COLO668 (cell line): ENCODE measurements at regions not wholly inside any gene's neighbourhood (a gene's known extent, or its start where the extent isn't known, plus 50 kb on each side); places are given as distances from the start of the nearest gene placed in this dataset.
"Not testable (repeated sequence)": the region's sequence is repeated elsewhere in the genome, so short reads cannot be mapped to it uniquely, and the experiment has no call there.

Experiments
- DNase-seq: peaks from one replicate; lab custom pipeline; 2025; ENCODE audit not compliant: unreplicated experiment; lab: John Stamatoyannopoulos, UW

DNA sequence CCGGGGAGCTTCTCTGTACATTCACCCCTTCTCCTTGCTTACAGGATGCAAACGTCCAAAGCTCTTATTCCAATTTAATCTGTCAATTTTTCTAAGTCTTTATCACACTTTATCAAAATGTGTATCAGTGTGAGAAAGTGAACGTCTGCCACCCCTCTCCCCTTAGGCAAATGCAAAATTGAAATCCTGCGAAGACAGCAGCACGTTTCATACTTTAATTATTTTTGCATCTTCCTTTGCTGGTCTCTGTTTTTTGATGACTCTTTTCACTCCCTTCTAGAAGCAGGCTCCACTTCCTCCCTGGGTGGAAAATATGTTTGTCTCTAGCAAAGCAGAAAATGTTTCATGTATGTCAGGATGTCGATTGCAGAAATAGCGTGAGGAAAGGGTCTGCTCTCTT, 576.5 kb upstream of the BRINP1 start:
- DNase-seq, result no peak

DNA sequence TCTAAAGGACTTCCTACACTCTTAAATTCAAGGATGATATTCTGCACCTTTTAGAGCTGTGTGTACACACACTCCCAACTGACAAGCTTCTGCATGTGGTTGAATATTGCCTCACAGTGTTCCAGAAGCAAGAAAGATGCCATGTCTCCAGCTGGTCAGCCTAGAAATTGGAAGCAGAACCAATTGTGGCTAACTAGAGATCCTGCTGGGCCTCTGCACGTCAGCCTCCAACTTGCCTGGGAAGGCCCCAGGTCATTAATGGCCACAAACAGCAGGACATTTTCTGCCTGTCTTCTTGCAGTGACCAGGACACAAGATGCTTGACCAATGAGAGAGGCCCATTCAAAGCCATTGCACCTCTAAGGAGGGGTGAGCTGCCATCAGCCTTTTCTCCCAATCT, 571.9 kb upstream of the BRINP1 start:
- DNase-seq, result no peak

DNA sequence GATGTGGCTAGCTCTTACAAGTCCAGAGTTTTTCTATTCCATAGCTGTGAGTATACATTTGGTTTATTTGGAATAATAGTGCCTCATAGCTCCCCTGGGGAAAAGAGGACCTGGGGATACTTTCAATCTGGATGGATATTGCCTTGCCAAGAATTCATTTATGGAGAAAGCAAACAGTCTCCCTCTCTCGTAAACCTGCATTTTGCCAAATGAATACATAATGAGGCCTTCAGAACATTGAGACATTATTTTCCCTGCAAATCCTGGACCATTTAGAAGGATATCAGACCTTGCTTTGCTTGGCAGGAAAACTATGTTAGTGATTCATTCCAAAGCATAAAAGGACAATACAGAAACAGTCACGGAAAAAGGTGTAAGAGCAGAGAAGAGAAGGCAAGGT, 569.6 kb upstream of the BRINP1 start:
- no peak for DNase-seq

DNA sequence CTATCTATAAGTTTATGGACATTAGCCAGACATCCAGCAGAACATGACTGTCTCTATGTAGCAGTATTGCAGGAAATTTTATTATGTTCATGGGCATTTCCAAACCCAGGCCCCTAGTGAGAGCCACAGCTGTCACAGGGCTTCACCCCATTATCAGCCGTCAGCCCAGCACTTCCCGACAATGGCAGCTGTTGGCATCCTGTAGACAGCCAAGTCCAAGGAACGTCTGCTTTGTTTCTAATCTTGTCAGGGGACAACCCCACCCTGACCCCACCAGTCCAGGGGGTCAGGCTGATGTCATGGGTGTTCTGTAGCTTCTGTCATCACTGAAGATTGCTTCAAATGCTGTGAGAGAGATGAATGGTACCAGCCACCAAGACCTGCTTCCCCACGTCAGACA, 565.3 kb upstream of the BRINP1 start:
- no peak for DNase-seq

DNA sequence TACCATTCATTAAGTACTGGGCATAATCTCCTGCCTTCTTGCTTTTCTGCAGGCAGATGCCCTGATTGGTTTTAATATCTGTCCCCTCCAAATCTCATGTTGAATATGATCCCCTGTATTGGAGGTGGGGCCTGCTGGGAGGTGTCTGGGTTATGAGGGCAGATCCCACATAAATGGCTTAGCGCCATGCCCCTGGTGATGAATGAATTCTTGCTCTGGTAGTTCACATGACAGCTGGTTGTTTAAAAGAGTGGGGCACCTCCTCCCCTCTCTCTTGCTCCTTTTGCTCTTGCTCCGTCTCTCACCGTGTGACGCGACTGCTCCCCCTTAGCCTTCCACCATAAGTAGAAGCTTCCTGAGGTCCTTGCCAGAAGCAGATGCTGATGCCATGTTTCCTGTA, 564.0 kb upstream of the BRINP1 start:
- DNase-seq, result no peak

DNA sequence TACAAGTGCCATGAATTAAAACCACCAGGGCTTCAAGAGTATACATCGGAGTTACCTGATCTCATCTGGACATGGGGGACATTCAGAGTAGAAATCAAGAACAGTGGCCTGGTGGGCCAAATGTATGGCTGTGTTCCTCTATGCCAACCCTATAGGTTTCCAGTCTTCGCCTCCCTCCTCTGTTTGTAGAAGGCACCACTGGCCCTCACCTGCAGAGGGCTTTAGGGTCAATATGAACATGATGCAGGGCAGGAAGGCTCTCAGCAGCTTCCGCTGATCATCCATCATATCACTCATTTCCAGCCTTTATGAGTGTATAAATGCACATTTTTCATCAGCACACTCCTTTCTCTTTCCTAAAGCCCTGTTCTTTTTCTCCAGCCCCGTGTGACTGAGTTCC, 555.5 kb upstream of the BRINP1 start:
- DNase-seq, result peak; percentile 5

DNA sequence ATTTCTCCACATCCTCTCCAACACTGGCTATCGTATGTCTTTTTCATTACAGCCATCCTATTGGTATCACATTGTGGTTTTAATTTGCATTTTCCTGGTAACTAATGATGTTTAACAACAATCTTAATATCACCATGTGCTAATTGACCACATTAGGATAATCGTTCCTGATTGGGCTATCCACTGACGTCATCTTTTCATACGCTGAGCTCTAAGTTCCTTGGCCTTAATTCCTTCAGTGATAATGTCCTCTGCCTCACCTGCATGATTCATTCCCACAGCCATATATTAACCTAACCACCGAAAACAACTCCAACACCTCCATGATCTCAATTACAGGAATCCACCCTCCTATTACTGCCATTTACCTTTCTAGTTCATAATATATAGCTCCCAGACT, 547.9 kb upstream of the BRINP1 start:
- DNase-seq, result no peak

DNA sequence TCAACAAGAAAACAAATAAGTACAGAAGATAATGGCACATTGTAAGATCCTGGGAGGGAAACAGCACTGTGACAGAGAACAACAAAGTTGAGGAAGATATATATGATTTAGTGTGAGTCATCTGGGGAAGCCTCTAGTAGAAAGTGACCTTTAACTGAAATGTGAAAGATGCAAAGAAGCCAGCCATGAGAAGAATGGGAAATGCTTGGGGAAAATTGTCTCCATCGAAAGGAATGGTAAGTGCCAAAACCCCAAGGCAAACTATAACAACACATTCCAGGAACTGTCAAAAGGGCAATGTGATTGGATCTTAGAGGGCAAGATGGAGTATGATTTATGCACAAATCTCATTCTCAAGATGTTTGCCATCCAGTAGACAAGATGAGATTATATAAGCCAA, 537.8 kb upstream of the BRINP1 start:
- no peak for DNase-seq

DNA sequence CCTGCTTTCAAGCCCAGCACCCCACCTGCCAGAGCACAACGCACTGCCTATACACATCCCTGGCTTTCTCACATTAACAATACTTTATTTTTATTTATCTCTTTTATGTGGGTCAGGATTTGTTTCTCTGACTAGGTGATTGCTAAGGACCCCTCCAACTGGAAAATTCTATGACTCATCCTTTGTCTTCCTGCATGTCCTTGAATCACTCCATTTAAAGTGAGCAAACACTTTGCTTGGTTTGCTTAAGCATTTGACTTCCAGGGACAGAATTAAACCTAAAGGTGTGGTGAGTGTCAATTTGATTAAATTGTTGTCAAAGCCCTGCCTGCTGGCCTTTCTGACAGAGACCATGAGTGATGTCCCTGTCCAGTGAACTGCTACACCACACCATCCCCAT, 536.5 kb upstream of the BRINP1 start:
- peak; percentile 77 for DNase-seq

DNA sequence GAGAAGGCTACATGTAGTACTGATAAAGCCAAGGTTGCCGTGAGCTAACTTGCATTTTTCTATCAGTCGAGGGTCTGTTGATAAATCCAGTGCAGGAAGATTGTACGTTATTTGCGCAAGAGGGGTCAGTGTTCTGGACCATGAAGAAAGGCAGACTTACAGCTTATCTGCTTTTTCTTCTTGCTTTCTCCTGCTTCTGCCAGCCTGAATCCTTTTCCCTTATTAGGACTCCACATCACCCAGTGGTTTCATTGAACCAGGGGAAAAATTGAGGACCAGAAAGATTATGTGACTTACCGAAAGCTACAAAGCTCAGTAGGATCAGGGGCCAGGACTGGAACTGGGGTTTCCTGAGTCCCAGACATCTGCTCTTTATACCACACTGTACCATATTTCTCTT, 534.6 kb upstream of the BRINP1 start:
- DNase-seq, result no peak

DNA sequence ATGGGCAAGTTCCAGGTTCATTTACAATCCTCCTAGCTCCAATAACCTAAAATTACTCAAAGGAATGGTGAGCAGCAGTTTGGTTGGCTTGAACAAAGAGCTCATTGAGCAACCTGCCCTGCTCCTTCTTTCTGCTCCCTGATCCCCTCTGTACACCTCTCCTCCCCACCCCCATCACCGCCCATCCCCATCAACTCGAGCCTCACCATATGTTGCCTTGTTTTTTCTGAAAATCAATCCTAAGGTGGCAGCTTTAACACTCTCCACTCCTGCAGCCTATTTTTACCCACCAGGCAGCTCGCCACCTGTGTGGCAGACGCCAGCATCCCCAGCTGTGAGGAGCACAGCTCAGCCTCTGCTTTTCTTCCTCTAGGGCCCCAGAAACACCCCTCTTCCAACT, 533.4 kb upstream of the BRINP1 start:
- no peak for DNase-seq

DNA sequence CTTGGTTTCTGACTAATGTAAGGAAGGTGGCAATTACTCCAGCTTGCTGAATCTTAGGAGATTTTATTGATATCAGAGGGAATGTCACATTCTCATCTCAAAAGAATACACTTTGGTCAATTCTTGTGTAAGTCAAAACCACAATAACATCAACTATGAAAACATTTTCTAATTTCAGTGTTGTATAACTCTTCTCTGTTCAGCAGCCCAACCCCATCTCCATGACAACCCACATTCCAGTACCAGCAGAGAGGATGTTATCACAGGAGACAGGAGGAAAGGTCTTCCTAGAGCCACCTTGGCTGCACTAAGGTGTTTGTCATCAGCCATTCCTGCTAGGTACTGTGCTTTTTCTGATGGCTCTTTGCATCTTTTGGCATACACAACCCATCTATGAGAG, 529.1 kb upstream of the BRINP1 start:
- DNase-seq, result no peak

DNA sequence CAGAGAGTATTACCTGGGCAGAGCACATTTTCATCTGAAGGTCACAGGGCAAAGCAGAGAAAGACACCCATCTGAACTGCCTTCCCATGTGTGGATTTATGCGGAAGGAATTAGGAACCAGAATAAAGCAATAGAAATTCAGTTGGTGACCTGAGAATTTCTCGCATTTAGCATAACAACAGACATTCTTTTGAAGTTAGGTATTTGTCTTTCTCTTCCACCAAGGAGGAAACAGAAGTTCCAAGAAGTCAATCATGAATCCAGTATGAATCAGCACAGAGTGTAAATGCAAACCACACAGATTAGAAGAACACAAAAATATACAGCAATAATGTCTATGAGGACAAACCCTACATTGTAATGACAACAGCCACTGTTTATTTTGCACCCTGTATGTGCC, 515.2 kb upstream of the BRINP1 start:
- DNase-seq, result no peak

DNA sequence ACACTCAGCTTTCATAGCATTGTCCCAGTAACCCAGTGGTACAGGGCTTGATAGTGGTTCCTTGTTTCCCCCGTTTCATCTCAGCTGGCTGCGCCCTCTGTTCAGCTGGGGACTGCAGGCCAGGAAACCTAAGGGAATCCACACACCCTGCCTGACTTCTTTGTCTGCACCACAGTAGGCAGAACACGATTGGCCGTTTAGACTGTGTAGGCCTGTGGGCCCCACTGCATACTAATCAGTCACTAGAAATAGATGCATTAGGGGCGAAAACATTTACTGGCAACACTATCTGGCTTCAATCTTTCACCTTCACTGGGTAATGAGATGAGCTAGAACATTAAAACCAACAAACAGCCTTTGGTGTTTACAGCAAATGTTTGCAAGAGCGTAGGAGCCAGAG, 512.7 kb upstream of the BRINP1 start:
- DNase-seq, result no peak

DNA sequence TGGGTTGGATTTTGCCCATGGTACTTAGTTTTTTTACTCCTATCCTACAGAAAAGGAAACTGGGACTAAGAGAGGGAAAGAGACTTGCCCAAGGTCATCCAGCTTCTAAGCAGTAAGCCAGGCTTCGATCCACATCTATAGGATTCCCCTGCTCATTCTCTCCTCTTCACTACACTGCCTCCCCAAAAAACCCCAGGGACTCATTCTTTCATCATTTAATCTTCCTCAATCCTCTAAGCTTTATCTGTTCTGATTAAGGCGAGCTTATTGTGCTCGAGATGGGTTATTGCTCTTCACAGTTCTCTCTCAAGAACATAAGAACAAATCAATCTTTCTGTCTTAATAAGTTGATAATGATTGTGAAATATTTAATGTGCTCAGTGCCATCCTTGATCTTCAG, 511.1 kb upstream of the BRINP1 start:
- DNase-seq, result no peak

DNA sequence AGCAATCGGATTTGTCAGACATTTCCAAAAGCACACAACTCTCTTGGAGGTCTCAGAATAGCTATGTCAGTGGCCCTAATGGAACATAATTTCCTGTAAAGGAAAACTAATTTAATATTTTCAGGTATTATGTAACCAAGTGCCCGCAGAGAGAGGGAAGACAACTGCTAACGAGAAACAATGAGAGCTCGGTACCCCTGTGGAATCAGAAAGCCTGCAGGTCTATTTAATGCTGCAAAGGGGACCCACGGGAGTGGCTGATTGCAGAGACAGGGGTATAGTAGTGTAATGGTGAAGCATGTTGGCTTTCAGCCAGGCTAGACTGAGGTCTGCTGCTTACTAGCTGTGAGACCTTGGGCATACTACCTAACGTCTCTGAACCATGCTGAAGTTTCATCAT, 508.1 kb upstream of the BRINP1 start:
- no peak for DNase-seq

DNA sequence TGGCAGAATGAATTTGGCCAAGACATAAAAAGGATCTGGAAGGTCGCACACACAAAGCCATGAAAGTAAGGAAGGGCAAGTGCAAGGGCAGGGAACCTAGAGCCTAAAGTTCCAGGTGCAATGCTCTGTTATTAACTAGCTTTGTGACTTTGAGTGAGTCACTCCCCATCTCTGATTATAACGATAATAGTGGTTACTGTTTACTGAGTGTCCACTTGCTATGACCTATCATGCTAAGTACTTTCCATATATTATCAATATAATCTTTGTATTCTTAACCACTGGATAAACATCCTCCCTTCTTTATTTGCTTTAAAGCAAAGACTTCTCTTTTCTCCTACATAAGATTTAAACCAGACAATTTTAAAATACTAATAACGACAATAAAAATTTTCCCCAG, 504.6 kb upstream of the BRINP1 start:
- DNase-seq, result no peak

DNA sequence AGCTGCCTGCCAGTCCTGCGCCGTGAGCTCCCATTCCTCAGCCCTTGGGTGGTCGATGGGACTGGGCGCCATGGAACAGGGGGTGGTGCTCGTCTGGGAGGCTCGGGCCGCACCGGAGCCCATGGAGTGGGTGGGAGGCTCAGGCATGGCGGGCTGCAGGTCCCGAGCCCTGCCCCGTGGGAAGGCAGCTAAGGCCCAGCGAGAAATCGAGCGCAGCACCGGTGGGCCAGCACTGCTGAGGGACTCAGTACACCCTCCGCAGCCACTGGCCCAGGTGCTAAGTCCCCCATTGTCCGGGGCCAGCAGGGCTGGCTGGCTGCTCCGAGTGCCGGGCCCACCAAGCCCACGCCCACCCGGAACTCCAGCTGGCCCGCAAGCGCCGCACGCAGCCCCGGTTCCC, 501.0 kb upstream of the BRINP1 start:
- DNase-seq, result not testable (repeated sequence)

DNA sequence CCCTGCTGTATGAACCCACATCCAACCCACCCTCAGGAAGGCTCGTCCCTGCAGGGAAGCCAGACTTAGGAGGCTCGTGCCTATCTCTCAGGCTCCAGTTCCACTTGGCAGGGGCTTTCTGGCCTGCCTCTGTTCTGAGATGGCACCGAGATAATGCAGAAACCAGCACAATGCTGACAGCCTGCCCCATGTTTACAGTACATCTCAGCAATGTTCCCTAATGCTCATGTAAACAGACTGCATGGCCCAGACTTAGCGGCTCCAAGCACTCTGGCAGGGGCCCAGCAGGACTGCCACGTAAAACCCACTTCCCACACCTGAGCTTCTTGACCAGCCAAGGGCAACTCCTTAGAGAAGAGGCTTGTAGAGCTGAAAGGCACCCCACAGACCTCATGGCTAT, 499.5 kb upstream of the BRINP1 start:
- DNase-seq, result no peak

DNA sequence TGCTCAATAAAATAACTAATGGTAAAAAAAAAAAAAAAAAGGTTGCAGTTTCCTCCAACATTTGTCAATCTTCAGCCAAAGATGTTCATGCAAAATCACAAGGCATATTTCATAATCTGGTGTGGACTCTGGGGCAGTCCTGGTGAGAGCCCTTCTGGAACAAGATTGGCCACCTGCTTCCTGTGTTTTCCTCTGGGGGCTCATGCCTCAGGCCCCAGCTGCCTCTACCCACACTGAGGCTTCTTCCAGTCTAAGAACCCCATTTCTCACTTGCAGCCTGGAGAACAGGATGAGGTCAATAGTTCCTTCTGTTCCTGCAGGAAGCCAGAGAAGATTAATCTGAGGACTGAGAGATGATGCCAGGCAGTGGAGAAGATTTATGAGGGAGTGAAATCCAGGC, 492.6 kb upstream of the BRINP1 start:
- no peak for DNase-seq

DNA sequence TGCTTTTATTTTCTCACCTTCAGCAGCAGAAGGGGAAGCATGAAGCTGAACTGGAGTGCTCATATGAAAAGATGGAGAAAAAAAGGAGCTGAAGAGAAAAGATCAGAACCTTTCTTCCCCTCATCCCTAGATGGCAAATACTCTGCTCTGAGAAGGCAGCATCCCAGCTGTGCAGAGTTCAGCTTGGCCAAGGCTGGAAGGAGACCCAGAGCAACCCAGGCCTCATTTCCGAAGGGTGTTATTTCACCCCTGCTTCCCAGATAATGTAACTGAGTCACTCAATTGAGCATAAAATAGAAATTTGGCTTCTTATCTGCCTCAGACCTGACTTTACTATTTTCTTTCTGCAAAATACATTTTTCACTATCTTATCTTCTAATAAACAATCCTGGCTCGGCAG, 489.9 kb upstream of the BRINP1 start:
- DNase-seq, result no peak

DNA sequence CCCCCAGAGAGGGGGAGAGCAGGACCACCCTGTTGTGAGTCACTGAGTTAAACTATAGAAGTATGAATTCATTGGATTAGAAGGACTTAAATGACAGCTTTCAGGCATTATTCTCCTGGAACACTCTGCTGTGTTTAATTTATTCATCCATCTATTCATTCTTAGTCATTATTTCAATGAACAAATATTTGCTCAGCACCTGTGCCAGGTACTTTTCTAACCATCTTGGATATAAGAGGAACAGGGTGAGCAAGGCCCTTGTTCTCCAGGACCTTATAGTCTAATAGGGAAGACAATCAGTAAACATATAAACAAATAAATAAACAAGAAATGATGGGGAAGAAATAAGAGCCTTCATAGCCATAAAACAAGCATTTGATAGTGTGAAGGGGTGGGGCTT, 483.9 kb upstream of the BRINP1 start:
- DNase-seq, result no peak

DNA sequence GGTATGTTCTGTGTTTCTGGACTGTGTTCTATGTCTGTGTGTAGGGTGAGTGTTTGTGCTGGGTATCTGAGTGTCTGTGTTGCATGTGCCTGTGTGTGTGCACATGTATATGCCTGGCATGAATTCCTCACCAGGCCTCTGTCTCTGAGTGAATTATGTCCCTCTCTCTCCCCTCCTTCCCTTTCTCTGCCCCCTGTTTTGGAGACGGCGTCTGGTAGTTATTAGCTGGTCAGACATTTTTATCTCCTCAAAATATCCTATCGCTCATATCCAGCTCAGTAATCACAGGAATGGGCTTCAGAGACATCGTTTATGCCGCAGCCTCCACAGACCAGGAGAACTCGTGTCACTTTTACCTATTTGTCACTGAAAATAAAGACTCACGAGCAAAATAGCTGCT, 483.2 kb upstream of the BRINP1 start:
- DNase-seq, result no peak

DNA sequence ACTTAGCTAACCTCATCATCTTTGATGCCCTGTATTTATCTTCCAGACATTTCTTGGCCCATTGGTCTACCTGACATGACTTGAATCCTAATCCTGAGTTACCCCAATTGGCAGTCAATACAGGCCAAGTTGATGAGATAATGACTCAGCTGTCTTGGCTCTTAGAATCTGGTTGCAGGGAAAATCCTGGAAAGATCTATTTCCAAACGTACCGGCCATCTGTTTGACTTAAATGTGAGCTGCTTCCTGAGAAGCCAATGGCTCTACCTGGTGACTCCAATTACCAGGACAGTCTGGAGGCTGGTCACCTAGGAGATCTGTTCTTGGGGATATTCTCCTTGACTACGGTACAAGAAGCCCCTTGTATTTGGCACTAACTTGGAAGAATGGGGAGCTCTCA, 475.2 kb upstream of the BRINP1 start:
- DNase-seq, result no peak
